Globus pallidus (tissue), 1 donor: ENCODE measurements at regions not wholly inside any gene's neighbourhood (a gene's known extent, or its start where the extent isn't known, plus 50 kb on each side); places are given as distances from the start of the nearest gene placed in this dataset.
A peak's percentile ranks its signal among the peaks of the same experiment; 100 is the strongest.
"Not testable (repeated sequence)": the region's sequence is repeated elsewhere in the genome, so short reads cannot be mapped to it uniquely, and the experiment has no call there.

Experiments
- DNase-seq: peaks from one replicate; pipeline ENCODE4 v3.0.0-alpha.2; 2015; ENCODE audit warnings: low spot score

DNA sequence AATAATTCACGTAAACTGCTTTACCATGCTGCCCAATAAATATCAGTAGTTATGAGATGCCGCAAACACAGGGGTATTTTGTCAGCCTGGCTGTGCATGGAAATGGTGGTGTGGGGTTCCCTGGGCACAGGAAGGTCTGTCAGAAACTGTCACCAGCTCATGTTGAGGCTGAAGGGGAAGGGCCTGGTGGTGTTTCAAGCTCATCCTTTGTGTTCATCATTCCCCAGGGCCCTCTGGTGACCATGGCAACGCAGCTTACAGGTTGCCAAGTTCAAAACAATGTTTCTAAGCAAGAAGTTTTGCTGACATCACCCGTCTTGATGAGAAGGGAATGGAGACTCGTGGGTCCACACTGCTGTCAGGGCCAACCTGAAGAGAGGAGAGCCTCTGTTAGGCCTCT, 348.9 kb upstream of the C16orf82 start:
- no peak for DNase-seq

- no peak for DNase-seq
Measured at GRCh38 chr16:26721290-26721689, 345.4 kb upstream of the C16orf82 start.

DNA sequence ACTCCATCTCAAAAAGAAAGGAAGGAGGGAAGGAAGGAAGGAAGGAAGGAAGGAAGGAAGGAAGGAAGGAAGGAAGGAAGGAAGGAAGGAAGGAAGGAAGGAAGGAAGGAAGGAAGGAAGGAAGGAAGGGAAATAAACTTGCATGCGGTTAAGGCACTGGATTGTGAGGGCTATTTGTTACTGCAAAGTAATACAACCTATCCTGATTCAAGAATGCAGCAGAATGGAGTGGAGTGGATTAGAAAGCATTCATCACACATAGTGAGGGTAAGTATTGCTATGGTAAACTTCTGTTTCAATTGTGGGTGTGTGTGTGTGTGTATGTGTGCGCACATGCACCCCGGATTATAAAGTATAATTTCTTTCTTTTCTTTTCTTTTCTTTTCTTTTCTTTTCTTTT, 344.8 kb upstream of the C16orf82 start:
- DNase-seq, result not testable (repeated sequence)

- no peak for DNase-seq
Measured at GRCh38 chr16:26724189-26724588, 342.5 kb upstream of the C16orf82 start.

DNA sequence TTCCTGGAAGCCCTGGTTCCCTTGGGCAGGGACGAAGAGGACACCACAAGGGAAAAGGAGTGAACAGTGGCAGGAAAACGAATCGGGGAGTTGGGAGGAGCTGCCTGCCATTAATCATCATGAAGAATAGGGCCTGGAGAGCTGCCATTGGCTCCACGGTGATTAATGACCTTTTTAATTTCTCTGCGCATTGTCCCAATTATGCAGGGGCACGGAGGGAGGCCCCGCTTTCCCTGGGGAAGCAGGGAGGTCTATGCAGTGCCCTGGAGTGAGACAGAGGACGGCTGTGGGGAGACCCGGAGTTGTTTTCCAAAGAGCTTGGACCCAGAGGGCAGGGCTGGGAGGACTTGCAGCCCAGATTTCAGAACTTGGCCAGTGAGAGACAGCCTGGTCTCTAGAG, 338.9 kb upstream of the C16orf82 start:
- no peak for DNase-seq

DNA sequence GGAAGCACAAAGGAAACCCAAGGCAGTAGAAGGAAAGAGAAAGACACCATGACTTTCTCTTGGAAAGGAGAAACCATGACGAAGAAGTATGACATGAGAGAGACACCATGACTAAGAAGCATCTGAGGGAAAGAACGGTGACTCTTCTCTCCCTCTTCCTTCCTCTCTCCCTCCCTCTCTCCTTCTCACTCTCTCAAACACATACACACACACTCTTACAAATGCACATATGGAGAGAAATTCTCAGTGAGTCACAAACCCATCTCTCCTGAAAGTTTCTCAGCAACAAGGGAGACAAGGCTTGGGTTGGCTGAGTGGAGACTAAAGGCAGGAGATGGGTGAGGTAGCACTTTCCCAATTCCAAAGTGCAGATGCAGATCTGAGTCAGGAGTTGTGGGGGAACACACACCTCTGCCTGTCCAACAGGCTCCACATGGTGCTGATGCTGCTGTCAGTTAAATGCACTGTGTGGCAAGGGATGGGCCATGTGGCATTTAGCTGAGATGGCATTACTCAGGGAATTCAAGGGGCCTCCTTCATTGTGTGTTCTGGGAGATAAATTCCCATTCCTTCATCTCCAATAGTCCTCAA, 336.7 kb upstream of the C16orf82 start:
- no peak for DNase-seq

- no peak for DNase-seq
Measured at GRCh38 chr16:26731729-26732128, 335.0 kb upstream of the C16orf82 start.

- no peak for DNase-seq
Measured at GRCh38 chr16:26733710-26734109, 333.0 kb upstream of the C16orf82 start.

DNA sequence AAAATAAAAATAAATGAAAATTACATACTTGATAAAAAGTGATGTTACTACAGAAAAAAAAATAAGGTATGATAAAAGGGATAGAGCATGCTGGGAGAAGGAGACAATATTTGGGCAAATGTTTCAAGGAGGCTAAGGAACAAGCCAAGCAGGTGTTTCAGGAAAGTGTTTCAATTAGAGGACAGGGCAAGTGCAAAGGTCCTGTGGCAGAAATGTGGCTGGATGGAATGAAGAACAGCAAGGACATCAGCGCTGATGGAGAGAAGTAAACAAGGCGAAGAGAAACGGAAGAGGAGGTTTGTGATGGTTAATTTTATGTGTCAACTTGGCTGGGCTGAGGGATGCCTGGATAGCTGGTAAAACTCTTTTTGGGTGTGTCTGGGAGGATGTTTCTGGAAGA, 331.2 kb upstream of the C16orf82 start:
- DNase-seq, result no peak

GRCh38 chr16:26736084-26736483, 330.6 kb upstream of the C16orf82 start:
- no peak for DNase-seq

DNA sequence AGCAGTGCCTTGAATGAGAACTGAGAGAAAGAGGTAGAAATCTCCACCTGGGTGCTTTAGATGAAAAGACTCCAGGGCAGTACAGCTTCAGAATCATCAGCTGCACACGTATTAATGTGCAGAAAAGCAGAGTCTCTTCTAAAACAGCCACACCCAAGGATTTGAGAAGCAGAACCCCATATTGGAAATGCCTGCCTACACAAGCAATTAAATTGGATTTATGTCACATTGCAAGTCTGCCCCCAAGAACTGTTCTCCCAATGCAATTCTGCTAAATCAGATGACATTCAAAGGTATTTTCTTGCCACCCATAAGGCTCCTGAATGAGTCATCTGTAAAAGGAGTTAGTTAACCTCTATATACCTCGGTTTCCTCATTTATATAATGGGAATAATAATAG, 326.0 kb upstream of the C16orf82 start:
- DNase-seq, result no peak

DNA sequence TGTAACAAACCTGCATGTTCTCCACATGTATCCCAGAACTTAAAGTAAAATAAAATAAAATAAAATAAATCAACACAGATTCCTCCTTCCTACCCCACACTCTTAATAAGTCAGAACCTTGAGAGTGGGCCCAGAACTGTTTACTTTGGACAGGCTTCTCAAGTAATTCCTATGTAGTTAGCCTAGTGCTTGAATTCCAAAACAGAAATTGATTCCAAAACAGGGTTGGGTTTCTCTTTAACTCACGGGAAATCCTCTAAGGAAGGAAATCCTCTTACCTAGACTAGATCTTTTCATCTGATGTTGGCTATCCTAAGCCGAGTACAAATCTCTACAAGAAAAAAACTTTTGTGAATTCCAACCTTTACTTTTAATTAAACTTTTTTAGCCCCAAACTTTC, 324.7 kb upstream of the C16orf82 start:
- DNase-seq, result no peak

- DNase-seq, result no peak
Measured at GRCh38 chr16:26744430-26744829, 322.3 kb upstream of the C16orf82 start.

- no peak for DNase-seq
Measured at GRCh38 chr16:26747760-26748159, 319.0 kb upstream of the C16orf82 start.

DNA sequence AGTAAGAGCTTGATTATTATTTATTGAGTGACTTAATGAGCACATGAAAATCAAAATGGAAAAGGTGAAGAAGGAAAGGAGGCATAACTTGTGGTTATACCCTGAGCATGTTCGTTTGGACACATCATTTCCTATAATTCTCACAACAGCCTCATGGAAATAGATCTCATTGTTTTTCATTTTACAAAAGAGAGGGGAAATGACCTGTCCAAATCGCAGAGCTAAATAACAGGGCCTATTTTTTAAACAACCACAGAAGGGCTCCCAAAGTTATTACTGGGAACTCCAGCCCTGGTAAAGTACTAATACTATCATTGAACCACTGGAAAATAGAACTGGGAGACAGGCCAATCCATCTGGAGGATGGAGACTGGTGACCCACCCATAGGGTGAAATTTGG, 317.7 kb upstream of the C16orf82 start:
- no peak for DNase-seq

- no peak for DNase-seq
Measured at GRCh38 chr16:26752166-26752565, 314.6 kb upstream of the C16orf82 start.

GRCh38 chr16:26756633-26757032, 310.1 kb upstream of the C16orf82 start:
- no peak for DNase-seq

DNA sequence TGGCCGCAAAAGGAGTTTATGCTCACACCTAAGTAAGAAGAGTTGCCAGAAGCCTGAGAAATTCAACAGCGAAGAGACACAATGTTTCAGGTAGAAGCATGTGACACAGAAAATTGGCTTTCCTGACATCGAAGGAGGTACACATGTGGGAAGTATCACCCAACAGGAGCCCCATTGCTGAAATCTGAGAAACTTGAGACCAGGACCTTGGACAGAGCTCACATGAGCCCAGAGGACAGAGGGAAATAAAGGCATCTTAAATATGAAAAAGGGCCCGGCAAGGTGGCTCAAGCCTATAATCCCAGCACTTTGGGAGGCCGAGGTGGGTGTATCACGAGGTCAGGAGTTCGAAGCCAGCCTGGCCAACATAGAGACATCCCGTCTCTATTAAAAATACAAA, 304.1 kb upstream of the C16orf82 start:
- no peak for DNase-seq

GRCh38 chr16:26765087-26765486, 301.6 kb upstream of the C16orf82 start:
- no peak for DNase-seq

GRCh38 chr16:26768385-26769010, 298.2 kb upstream of the C16orf82 start:
- peak; percentile 18 for DNase-seq

GRCh38 chr16:26770547-26770946, 296.2 kb upstream of the C16orf82 start:
- no peak for DNase-seq

DNA sequence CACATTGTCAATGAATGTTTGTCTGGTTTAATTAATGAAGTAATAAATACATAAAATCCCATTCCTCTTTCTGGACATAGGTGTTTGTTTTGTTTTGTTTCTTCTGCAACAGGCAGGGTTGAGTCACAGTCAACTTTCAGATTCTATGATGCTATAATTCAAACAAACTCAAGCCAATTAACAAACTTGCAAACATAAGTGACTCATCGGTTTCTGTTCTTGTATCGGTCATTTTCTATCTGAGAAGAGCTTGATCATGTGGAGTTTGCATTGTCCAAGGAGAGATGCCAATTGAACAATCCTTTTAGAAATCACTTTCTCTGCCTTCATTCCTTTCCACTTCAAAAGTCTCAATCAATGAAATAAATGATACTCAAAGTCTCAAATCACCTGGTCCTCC, 294.2 kb upstream of the C16orf82 start:
- DNase-seq, result no peak

GRCh38 chr16:26777821-26778220, 288.9 kb upstream of the C16orf82 start:
- DNase-seq, result no peak

DNA sequence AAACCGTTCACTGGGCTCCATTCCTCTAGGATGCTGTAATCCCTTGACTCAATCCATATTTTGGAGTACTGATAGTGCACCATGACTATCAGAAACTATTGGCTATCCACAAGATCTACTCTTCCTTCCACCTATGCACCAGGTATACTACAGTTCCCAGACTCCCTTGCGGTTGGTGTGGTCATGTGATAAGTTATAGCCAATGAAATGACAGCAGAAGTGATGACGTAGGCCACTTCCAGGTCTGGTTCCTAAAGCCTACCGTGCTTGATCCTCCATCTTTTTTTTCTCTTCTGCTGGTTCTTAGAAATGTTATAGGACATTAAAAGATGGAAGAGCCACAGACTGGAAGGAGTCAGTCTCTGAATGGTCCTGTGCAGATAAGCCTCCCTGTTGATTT, 278.8 kb upstream of the C16orf82 start:
- DNase-seq, result no peak
